DND-41 (cell line): ENCODE measurements at regions not wholly inside any gene's neighbourhood (a gene's known extent, or its start where the extent isn't known, plus 50 kb on each side); places are given as distances from the start of the nearest gene placed in this dataset.

Experiments used
- EZH2 ChIP-seq: IDR thresholded peaks from 3 replicates; pipeline ENCODE4 v1.6.1; 2012; ENCODE audit warnings: borderline replicate concordance, low read depth, mild to moderate bottlenecking, moderate library complexity, low read length, inconsistent platforms; ENCODE audit not compliant: severe bottlenecking
- TF ChIP-seq, protein P1 (sequence below): IDR thresholded peaks from 2 replicates; pipeline ENCODE4 v1.5.1; 2012; ENCODE audit warnings: borderline replicate concordance, low read length, moderate library complexity, mild to moderate bottlenecking; ENCODE audit not compliant: poor library complexity, severe bottlenecking; ENCODE audit errors: extremely low read depth

DNA sequence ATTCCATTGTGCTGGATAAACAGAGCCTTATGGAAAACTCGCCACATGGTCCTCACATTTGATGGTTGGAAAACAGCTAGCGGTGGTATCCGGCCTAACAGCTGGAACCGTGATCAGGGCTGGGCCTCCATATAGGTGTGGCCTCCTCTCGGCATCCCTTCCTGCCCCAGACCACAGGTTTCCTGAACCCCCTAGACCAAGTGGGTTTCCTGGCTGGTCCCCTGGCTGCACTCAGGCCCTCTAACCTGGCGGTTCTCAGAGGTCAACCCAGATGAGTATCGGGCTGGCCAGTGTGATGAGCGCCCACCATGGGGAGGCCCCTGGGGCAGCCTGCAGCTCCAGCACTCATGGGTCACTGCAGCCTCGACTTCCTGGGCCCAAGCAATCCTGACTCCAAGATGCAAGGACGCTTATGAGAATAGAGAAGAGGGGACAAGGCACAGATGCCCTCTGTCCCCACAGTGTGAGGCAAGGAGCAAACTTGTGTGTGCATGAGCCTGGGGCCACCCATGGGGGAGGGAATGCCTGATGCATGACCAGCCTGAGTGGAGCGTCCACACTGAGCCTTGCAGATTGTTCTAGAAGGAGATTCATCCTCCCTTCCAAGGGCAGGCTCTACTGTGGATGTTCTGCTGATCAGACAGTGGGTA is 53.4 kb upstream of the WNT7B start:
- TF ChIP-seq, protein P1, sequence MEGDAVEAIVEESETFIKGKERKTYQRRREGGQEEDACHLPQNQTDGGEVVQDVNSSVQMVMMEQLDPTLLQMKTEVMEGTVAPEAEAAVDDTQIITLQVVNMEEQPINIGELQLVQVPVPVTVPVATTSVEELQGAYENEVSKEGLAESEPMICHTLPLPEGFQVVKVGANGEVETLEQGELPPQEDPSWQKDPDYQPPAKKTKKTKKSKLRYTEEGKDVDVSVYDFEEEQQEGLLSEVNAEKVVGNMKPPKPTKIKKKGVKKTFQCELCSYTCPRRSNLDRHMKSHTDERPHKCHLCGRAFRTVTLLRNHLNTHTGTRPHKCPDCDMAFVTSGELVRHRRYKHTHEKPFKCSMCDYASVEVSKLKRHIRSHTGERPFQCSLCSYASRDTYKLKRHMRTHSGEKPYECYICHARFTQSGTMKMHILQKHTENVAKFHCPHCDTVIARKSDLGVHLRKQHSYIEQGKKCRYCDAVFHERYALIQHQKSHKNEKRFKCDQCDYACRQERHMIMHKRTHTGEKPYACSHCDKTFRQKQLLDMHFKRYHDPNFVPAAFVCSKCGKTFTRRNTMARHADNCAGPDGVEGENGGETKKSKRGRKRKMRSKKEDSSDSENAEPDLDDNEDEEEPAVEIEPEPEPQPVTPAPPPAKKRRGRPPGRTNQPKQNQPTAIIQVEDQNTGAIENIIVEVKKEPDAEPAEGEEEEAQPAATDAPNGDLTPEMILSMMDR: no peak
- no peak for TF ChIP-seq EZH2
